GM19328 (cell line): ENCODE measurements at regions not wholly inside any gene's neighbourhood (a gene's known extent, or its start where the extent isn't known, plus 50 kb on each side); places are given as distances from the start of the nearest gene placed in this dataset.

Source experiments
- ATAC-seq: cut with Tn5 transposase; IDR thresholded peaks from one replicate; pipeline ENCODE4 v1.9.1; 2021; ENCODE audit warnings: mild to moderate bottlenecking, moderate library complexity; ENCODE audit not compliant: unreplicated experiment

DNA sequence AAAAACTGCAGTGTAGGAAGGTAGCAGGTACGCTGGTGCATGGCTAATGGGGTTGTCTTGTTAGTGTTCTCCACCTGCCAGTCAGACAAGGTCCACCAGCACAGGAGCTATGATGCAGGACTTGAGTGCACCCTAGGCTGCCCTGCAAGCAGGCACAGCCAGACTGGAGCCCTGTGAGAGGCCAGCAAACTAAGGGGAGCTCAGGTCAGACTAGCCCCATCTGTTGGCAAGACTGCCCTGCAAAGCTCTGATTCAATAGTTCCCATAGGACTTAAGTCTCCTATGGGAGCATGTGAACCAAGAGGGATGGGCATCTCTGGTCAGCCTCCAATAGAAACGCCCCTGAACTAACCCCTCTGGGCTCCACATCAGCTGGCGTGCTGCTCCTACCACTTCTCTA, 1307.3 kb downstream of the C4orf33 start:
- ATAC-seq, result no peak

GRCh38 chr4:130416228-130416627, 1320.3 kb downstream of the C4orf33 start:
- no peak for ATAC-seq

DNA sequence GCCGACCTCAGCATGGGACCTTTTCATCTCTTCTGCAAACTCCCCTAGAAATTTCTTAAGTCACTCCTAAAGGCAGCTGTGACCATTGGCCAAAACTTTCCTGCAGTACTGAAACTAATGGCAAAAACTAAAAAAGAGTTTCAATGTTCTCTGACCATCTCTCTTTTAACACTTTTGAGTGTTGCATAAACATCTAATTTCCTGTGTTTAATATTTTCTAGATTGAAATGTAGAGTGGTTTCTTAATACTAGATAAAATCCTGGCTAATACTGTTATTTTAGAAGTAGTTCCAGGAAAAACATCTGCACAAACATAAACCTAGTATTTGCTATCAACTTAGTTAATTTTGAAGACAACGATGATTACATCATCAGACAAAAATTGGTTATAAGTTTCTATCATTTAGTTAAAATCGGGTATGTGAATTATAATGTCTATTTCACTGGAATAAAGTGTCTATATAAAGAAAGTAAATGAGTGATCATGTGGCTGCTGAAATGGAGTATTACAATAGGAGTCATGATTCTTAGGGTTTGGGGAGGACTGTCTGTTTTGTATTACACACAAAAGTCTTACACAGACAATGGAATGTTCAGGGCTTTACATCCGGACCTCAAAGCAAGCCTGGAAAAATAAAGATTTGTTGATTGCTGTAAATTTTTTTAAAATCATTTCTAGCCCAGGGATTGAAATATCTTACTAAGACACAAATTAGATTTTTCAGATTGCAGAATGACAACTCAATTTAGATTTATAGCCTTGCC, 1323.4 kb downstream of the C4orf33 start:
- no peak for ATAC-seq

- ATAC-seq, result no peak
Measured at GRCh38 chr4:130422261-130422660, 1326.3 kb downstream of the C4orf33 start.

GRCh38 chr4:130424211-130424610, 1328.3 kb downstream of the C4orf33 start:
- no peak for ATAC-seq

- no peak for ATAC-seq
Measured at GRCh38 chr4:130432289-130432688, 1336.3 kb downstream of the C4orf33 start.

DNA sequence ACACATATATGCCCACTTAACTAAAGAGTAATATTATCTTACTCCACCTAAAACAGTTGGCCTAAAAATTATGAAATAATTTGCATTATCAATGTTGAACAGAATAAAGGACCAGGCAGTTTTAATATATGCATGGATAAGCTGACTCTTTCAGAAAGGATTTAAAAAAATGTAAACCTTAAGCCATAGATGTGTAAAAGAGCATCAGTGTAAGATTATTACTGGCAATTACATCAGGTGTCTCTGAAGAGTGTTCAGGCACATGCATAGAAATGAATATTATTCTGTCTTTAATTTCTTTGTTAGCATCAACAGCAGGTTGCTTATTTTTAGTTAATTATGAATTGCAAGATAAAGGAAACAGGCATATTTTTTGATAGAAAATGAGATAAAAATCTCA, 1353.8 kb downstream of the C4orf33 start:
- no peak for ATAC-seq

DNA sequence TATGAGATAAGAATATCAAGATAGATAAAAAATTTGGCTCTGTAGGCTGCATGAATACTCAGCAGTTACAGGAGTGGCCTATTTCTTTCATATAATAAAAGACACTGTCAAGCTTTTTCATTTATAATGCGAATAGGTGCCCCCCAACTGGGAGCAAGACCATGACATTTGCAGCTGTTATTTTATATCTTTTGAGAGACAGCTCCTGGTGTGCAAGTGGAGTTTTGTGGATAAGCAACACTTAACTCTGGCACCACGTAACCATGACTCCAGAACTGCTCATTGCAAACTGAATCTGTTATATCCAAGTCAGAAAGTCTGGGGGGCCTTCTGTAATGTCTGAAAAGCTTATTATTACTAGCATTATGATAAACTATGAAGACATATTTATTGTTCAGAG, 1372.4 kb downstream of the C4orf33 start:
- ATAC-seq, result no peak

- ATAC-seq, result no peak
Measured at GRCh38 chr4:130478406-130478805, 1382.5 kb downstream of the C4orf33 start.

- ATAC-seq, result no peak
Measured at GRCh38 chr4:130479020-130479419, 1383.1 kb downstream of the C4orf33 start.

GRCh38 chr4:130479674-130480073, 1383.7 kb downstream of the C4orf33 start:
- no peak for ATAC-seq

DNA sequence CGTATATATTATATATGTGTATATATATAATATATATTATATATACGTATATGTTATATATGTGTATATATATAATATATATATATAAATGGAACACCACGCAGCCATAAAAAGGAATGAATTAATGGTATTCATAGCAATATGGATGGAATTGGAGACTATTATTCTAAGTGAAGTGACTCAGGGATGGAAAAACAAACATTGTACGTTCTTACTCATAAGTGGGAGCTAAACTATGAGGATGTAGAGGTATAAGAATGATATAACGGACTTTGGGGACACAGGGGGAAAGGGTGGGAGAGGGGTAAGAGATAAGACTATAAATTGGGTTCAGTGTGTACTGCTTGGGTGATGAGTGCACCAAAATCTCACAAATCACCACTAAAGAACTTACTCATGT, 1388.9 kb downstream of the C4orf33 start:
- no peak for ATAC-seq

- ATAC-seq, result no peak
Measured at GRCh38 chr4:130485371-130485770, 1389.4 kb downstream of the C4orf33 start.

- ATAC-seq, result no peak
Measured at GRCh38 chr4:130486186-130486585, 1390.2 kb downstream of the C4orf33 start.

GRCh38 chr4:130486841-130487240, 1390.9 kb downstream of the C4orf33 start:
- no peak for ATAC-seq

GRCh38 chr4:130510661-130511060, 1414.7 kb downstream of the C4orf33 start:
- no peak for ATAC-seq

DNA sequence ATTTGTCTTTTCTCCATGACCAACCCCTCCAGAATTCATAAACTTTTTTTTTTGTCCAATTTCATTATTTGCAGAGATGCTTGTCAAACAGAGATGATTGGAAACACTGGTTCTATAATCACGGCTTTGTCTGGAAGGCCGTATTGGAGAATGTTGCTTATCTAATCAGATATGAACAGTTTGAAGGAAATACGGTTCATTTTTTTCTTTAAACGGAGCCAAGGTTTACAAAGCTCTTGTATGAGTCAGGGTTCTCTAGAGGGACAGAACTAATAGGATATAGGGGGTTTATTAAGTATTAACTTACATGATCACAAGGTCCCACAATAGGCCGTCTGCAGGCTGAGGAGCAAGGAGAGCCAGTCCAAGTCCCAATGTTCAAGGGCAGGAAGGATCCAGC, 1415.8 kb downstream of the C4orf33 start:
- ATAC-seq, result no peak

- ATAC-seq, result no peak
Measured at GRCh38 chr4:130524057-130524456, 1428.1 kb downstream of the C4orf33 start.

DNA sequence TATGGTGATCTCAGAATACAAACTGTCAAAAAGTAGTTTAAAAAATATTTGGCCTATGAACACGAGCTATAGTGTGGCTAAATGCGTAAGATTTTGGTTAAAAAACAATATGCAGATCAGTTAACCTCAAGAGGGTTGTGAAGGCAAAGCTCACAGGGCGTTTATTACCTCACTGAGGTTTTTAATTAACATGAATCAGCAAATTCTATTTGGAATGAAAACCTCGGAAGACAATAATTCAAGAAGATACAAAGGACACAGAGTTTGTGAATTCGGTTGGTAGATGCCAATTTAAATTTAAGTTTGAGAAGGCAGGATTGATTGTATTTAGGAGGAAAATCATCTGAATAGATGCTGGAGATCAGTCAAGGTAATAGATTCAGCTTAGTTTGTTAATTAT, 1434.6 kb downstream of the C4orf33 start:
- no peak for ATAC-seq

GRCh38 chr4:130534651-130535050, 1438.7 kb downstream of the C4orf33 start:
- ATAC-seq, result no peak

DNA sequence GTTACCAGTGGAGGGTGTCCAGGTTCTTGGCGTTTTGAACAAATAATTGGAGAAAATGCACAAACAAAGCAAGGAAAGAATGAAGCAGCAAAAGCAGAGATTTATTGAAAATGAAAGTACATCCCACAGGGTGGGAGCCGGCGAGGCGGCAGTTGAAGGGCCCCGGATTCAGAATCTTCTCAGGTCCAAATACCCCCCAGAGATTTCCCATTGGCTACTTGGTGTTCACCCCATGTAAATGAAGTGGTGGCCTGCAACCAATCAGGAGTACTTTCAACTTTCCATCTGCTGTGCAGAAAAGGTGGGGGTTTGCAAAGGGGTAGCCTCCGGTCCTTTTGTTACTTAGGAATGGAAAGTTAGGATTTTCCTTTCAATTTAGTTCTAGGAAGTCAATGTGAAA, 1447.0 kb downstream of the C4orf33 start:
- no peak for ATAC-seq

DNA sequence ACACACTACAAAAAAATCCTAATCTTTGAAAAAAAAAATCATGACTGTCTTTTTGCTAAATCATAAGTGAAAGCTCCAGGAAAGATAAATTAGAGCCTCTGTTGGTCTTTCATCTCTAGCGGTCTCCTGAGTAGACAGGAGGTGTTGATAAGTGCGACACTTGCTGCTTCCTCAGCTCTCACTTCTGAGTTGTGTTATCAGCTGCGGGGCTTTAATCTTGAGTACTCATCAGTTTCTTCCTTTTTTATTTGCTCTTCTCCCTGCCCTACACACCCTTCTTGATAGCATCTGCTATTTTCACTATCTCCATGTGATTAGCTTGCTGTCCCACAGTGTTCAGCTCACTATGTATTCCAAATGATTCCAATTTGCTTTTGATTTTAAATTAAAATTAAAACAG, 1449.2 kb downstream of the C4orf33 start:
- ATAC-seq, result no peak

GRCh38 chr4:130545596-130545995, 1449.6 kb downstream of the C4orf33 start:
- ATAC-seq, result no peak
